Trophoblast cell (in vitro differentiated cells and primary cell): ENCODE measurements at regions not wholly inside any gene's neighbourhood (a gene's known extent, or its start where the extent isn't known, plus 50 kb on each side); places are given as distances from the start of the nearest gene placed in this dataset.

Experiments used
- DNase-seq, 2 donors: peaks; one replicate each; pipeline ENCODE4 v3.0.0-alpha.2; 2016
- H2AFZ ChIP-seq: 2 replicates; pipeline ENCODE4 v1.6.1; 2013; ENCODE audit warnings: low read length, moderate library complexity, mild to moderate bottlenecking; ENCODE audit not compliant: insufficient read depth, poor library complexity
- H2AK5ac ChIP-seq: 2 replicates; pipeline ENCODE4 v1.6.1; 2013; ENCODE audit warnings: mild to moderate bottlenecking, low read length
- H2BK120ac ChIP-seq: 2 replicates; pipeline ENCODE4 v1.6.1; 2013; ENCODE audit warnings: low read length, mild to moderate bottlenecking, moderate library complexity; ENCODE audit not compliant: insufficient read depth, poor library complexity
- H2BK12ac ChIP-seq: 2 replicates; pipeline ENCODE4 v1.6.1; 2013; ENCODE audit warnings: mild to moderate bottlenecking, low read length, moderate library complexity
- H2BK5ac ChIP-seq: 2 replicates; pipeline ENCODE4 v1.6.1; 2013; ENCODE audit warnings: low read length, low read depth, moderate library complexity, mild to moderate bottlenecking; ENCODE audit not compliant: poor library complexity
- H3K14ac ChIP-seq: 2 replicates; pipeline ENCODE4 v1.6.1; 2013; ENCODE audit warnings: mild to moderate bottlenecking, low read length
- H3K18ac ChIP-seq: 2 replicates; pipeline ENCODE4 v1.6.1; 2013; ENCODE audit warnings: mild to moderate bottlenecking, low read length
- H3K23ac ChIP-seq: 2 replicates; pipeline ENCODE4 v1.6.1; 2013; ENCODE audit warnings: low read length
- H3K27ac ChIP-seq: 2 replicates; pipeline ENCODE4 v1.5.1; 2013; ENCODE audit warnings: low read depth, mild to moderate bottlenecking, inconsistent platforms, low read length, moderate library complexity
- H3K27me3 ChIP-seq: 2 replicates; pipeline ENCODE4 v1.6.1; 2013; ENCODE audit warnings: inconsistent platforms, mild to moderate bottlenecking, low read length, moderate library complexity; ENCODE audit not compliant: insufficient read depth
- H3K36me3 ChIP-seq, 2 experiments: 1 replicate in 1 of 2; 2 replicates in 1 of 2; pipeline ENCODE4 v1.6.1; 2013; ENCODE audit warnings: low read length in 2 of 2, mild to moderate bottlenecking in 2 of 2, moderate library complexity in 1 of 2; ENCODE audit not compliant: insufficient read depth in 2 of 2, control insufficient read depth in 1 of 2
- H3K4ac ChIP-seq: 2 replicates; pipeline ENCODE4 v1.6.1; 2013; ENCODE audit warnings: low read depth, mild to moderate bottlenecking, low read length, moderate library complexity
- H3K4me1 ChIP-seq, 2 experiments: 1 replicate in 1 of 2; 2 replicates in 1 of 2; pipeline ENCODE4 v1.6.1; 2013; ENCODE audit warnings: low read length in 2 of 2, mild to moderate bottlenecking in 2 of 2, moderate library complexity in 1 of 2; ENCODE audit not compliant: insufficient read depth in 2 of 2, control insufficient read depth in 1 of 2
- H3K4me2 ChIP-seq: 2 replicates; pipeline ENCODE4 v1.6.1; 2013; ENCODE audit warnings: inconsistent platforms, mild to moderate bottlenecking, low read length, moderate library complexity
- H3K4me3 ChIP-seq: 2 replicates; pipeline ENCODE4 v1.5.1; 2013; ENCODE audit warnings: mild to moderate bottlenecking, low read depth, low read length, inconsistent platforms
- H3K79me1 ChIP-seq: one replicate; pipeline ENCODE4 v1.6.1; 2013; ENCODE audit warnings: low read length
- H3K79me2 ChIP-seq: 2 replicates; pipeline ENCODE4 v1.6.1; 2013; ENCODE audit warnings: low read length, mild to moderate bottlenecking; ENCODE audit not compliant: control insufficient read depth, insufficient read depth, poor library complexity
- H3K9ac ChIP-seq: 2 replicates; pipeline ENCODE4 v1.6.1; 2013; ENCODE audit warnings: mild to moderate bottlenecking, low read length
- H3K9me3 ChIP-seq: 2 replicates; pipeline ENCODE4 v1.6.1; 2013; ENCODE audit warnings: low read depth, mild to moderate bottlenecking, control low read depth, inconsistent platforms, low read length; ENCODE audit not compliant: insufficient read depth
- H4K12ac ChIP-seq: 2 replicates; pipeline ENCODE4 v1.6.1; 2013; ENCODE audit warnings: low read depth, mild to moderate bottlenecking, low read length, moderate library complexity
- H4K8ac ChIP-seq: 2 replicates; pipeline ENCODE4 v1.6.1; 2013; ENCODE audit warnings: low read depth, mild to moderate bottlenecking, low read length, moderate library complexity
- H4K91ac ChIP-seq: one replicate; pipeline ENCODE4 v1.6.1; 2013; ENCODE audit warnings: low read depth, mild to moderate bottlenecking, low read length, moderate library complexity
- WGBS: extraction: QIAGEN DNeasy Blood & Tissue Kit; methylation state at CpG from one replicate; pipeline ENCODE4 v1.1.7; 2013; ENCODE audit warnings: missing lambda C conversion rate; ENCODE audit not compliant: insufficient read length, insufficient coverage; ENCODE audit errors: extremely low coverage; 5-methylcytosine and 5-hydroxymethylcytosine counted together

DNA sequence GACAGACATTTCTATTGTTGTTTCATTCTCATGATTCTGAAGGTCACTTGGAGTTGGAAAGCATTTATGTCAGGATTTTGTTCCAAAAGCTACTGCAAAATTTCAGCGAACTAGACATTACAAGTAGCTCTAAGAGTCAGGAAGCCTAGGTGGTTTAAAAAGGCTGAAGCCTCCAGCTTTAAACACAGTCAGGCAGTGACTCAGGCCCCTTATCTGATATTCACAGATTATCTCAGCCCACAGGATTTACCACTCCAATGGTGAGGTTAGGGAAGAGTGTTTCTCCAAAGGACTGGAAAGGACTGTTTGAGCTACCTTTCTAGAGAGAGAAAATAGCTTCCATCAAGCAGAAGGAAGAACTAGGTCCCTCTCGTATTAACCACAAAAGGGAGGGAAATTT is 624.4 kb upstream of the C16orf82 start:
- Histone ChIP-seq H3K23ac (no peak overlapping the region), H3K79me1 (peaks cover 2% of the 10 kb centered on the region), H3K9ac (no peak overlapping the region), H3K27me3 (no peaks in the 10 kb centered on the region), H3K9me3 (no peaks in the 10 kb centered on the region), H2BK12ac (no peak overlapping the region), H3K14ac (no peak overlapping the region), H3K4me1 (peaks cover 8 to 10% of the 10 kb centered on the region in 2 experiments), H4K12ac (no peak overlapping the region), H3K18ac (no peak overlapping the region), H3K4ac (no peak overlapping the region), H3K36me3 (no peaks in the 10 kb centered on the region), H2BK120ac (no peak overlapping the region), H3K4me2 (no peak overlapping the region), H3K27ac (peak overlapping the region; percentile 69), H2AFZ (no peak overlapping the region), H3K4me3 (no peak overlapping the region), H2BK5ac (no peak overlapping the region), H2AK5ac (no peak overlapping the region), H3K79me2 (no peaks in the 10 kb centered on the region), H4K91ac (no peak overlapping the region), H4K8ac (no peak overlapping the region)
- no CpG with 5 or more reads among the region's 2 CpGs for WGBS
- DNase-seq = peak in 1 of 2 donors; percentile 24

- H3K14ac ChIP-seq = no peak overlapping the region
- no peak overlapping the region for H3K4ac ChIP-seq
- H2AK5ac ChIP-seq = no peak overlapping the region
- H2AFZ ChIP-seq = no peak overlapping the region
- no peak overlapping the region for H3K23ac ChIP-seq
- H3K9ac ChIP-seq = no peak overlapping the region
- no peak overlapping the region for H4K12ac ChIP-seq
- no peak overlapping the region for H2BK120ac ChIP-seq
- no peak overlapping the region for H3K27ac ChIP-seq
- H3K36me3 ChIP-seq = no peaks in the 10 kb centered on the region
- H4K91ac ChIP-seq = no peak overlapping the region
- no peak overlapping the region for H2BK5ac ChIP-seq
- no peak overlapping the region for H3K4me3 ChIP-seq
- no peak overlapping the region for H3K4me2 ChIP-seq
- no peaks in the 10 kb centered on the region for H3K27me3 ChIP-seq
- no peak overlapping the region for H4K8ac ChIP-seq
- H3K18ac ChIP-seq = no peak overlapping the region
- no peaks in the 10 kb centered on the region for H3K79me1 ChIP-seq
- no peaks in the 10 kb centered on the region for H3K9me3 ChIP-seq
- H3K4me1 ChIP-seq = peaks cover 0 to 1% of the 10 kb centered on the region in 2 experiments
- no peaks in the 10 kb centered on the region for H3K79me2 ChIP-seq
- no peak overlapping the region for H2BK12ac ChIP-seq
- no peak for DNase-seq
- WGBS = no CpG with 5 or more reads among the region's 5 CpGs
These were observed 619.2 kb upstream of the C16orf82 start for GRCh38 chr16:26447570-26447969.

DNA sequence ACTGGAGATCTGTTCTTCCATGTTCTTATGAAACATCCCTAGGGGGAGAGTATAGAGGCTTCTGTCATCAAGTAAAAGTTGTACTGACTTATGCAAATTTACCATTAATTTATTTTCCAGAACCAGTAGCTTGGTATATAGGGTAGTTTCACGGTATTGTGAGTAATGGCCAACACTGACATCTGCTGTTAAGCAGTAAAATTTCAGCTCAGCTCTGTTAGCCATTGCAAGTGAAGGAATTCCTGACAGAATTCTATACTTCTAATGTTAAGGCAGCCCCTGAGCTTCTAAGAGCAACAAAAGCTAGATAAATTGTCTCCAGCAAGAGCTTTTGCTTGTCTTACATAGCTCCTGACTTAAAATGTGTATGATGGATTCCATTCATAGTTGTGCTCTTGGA is 613.5 kb upstream of the C16orf82 start:
- Histone ChIP-seq H3K9ac (no peak overlapping the region), H2BK120ac (no peak overlapping the region), H4K8ac (no peak overlapping the region), H3K23ac (no peak overlapping the region), H3K79me2 (no peaks in the 10 kb centered on the region), H2AK5ac (no peak overlapping the region), H3K4me3 (no peak overlapping the region), H4K91ac (no peak overlapping the region), H3K27ac (no peak overlapping the region), H3K4me1 (peaks cover 8 to 9% of the 10 kb centered on the region in 2 experiments), H3K36me3 (no peaks in the 10 kb centered on the region), H3K4ac (no peak overlapping the region), H2AFZ (no peak overlapping the region), H4K12ac (no peak overlapping the region), H3K27me3 (no peaks in the 10 kb centered on the region), H3K18ac (no peak overlapping the region), H3K9me3 (no peaks in the 10 kb centered on the region), H2BK12ac (no peak overlapping the region), H3K4me2 (no peak overlapping the region), H3K79me1 (peaks cover 5% of the 10 kb centered on the region), H2BK5ac (no peak overlapping the region), H3K14ac (no peak overlapping the region)
- no CpG with 5 or more reads among the region's 1 CpG for WGBS
- DNase-seq = no peak

- Histone ChIP-seq H3K4me3 (no peak overlapping the region), H4K8ac (no peak overlapping the region), H3K79me2 (no peaks in the 10 kb centered on the region), H3K27ac (no peak overlapping the region), H3K27me3 (no peaks in the 10 kb centered on the region), H3K4ac (no peak overlapping the region), H2BK120ac (no peak overlapping the region), H2AFZ (no peak overlapping the region), H3K9ac (no peak overlapping the region), H3K14ac (no peak overlapping the region), H4K91ac (no peak overlapping the region), H3K4me2 (no peak overlapping the region), H2BK12ac (no peak overlapping the region), H3K36me3 (no peaks in the 10 kb centered on the region), H4K12ac (no peak overlapping the region), H2BK5ac (no peak overlapping the region), H3K4me1 (peaks cover 8 to 9% of the 10 kb centered on the region in 2 experiments), H3K9me3 (no peaks in the 10 kb centered on the region), H3K79me1 (peaks cover 5% of the 10 kb centered on the region), H2AK5ac (no peak overlapping the region), H3K23ac (no peak overlapping the region), H3K18ac (no peak overlapping the region)
- DNase-seq = no peak
- WGBS = no CpG with 5 or more reads among the region's 2 CpGs
These were observed 612.6 kb upstream of the C16orf82 start for GRCh38 chr16:26454102-26454501.
